Suprapubic skin (tissue), 3 donors: ENCODE measurements at regions not wholly inside any gene's neighbourhood (a gene's known extent, or its start where the extent isn't known, plus 50 kb on each side); places are given as distances from the start of the nearest gene placed in this dataset.

Source experiments
- CTCF ChIP-seq, 2 donors: fragments of 200-600 bp in 1 of 2; fragments of 450-650 bp in 1 of 2; sonication (generic) in 1 of 2; IDR thresholded peaks; one replicate each; pipeline ENCODE4 v1.5.1; 2016 to 2019; ENCODE audit warnings: antibody characterized with exemption in 2 of 2, mild to moderate bottlenecking in 1 of 2, moderate library complexity in 1 of 2
- POLR2A ChIP-seq, 2 donors: fragments of 450-650 bp; IDR thresholded peaks; one replicate each; pipeline ENCODE4 v1.6.1; 2017; ENCODE audit warnings: antibody characterized with exemption in 2 of 2, mild to moderate bottlenecking in 2 of 2, moderate library complexity in 2 of 2

GRCh38 chr2:41379496-41380221 is 668.2 kb upstream of the PKDCC start:
- TF ChIP-seq CTCF (IDR thresholded peaks at IDR 0.05) (no peak), POLR2A (IDR thresholded peaks at IDR 0.05) (no peak)
